ENCODE measurements at regions not wholly inside any gene's neighbourhood (a gene's known extent, or its start where the extent isn't known, plus 50 kb on each side); places are given as distances from the start of the nearest gene placed in this dataset.

DNA sequence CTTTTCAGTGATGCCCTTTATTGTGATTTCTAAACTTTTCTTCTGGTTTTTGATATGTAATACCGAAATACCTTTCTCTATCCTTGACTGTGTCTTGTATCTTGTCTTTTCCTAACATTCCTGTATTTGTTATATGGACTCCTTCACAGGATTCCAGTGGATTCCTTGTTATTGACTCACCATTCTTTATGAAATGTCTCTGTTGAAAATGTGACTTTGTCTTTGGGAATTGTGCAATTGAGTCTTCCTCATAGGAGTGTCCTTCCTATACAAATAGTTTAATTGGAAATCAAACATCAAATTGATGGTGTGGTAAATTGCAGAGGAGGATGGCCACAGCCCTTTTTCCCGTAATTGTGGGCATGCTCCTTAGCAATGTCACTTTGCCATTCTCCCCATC, 296.6 kb upstream of the KITLG start:
- TF ChIP-seq, protein P1, sequence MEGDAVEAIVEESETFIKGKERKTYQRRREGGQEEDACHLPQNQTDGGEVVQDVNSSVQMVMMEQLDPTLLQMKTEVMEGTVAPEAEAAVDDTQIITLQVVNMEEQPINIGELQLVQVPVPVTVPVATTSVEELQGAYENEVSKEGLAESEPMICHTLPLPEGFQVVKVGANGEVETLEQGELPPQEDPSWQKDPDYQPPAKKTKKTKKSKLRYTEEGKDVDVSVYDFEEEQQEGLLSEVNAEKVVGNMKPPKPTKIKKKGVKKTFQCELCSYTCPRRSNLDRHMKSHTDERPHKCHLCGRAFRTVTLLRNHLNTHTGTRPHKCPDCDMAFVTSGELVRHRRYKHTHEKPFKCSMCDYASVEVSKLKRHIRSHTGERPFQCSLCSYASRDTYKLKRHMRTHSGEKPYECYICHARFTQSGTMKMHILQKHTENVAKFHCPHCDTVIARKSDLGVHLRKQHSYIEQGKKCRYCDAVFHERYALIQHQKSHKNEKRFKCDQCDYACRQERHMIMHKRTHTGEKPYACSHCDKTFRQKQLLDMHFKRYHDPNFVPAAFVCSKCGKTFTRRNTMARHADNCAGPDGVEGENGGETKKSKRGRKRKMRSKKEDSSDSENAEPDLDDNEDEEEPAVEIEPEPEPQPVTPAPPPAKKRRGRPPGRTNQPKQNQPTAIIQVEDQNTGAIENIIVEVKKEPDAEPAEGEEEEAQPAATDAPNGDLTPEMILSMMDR (conservative IDR thresholded peaks at IDR 0.05; ENCODE audit: low read depth, low read length) = no peak
- no peak for TF ChIP-seq EZH2phosphoT487 (IDR thresholded peaks at IDR 0.05; ENCODE audit: borderline replicate concordance, low read length)
- no peak for TF ChIP-seq EZH2 (IDR thresholded peaks at IDR 0.05; ENCODE audit: low read length, unreplicated experiment)
